G401.6 (cell line): ENCODE measurements at regions not wholly inside any gene's neighbourhood (a gene's known extent, or its start where the extent isn't known, plus 50 kb on each side); places are given as distances from the start of the nearest gene placed in this dataset.

ENCODE experiments used
- FAIRE-seq: peaks from 2 replicates; lab custom pipeline; 2012; peaks lifted over from hg19 to GRCh38; lab: Jason Lieb, UNC

DNA sequence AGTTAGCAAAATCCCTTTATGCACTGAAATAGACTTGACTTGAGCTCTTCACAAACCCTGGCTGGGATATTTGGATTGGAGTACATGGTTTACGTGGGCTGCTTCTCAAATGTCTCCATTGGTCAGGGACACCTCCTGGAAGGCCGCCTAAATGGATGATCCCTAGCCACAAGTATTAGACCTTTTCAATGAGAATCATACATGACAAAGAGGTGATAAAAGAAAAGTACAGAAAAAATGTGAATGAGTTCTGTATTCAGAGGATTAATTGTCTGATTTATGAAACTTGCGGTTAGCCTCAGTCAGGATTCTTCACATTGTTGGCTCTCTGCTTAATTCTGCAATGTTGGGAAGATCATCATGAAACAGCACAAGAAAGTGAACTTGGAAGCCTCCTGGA lies 752.8 kb upstream of the ADAMTS16 start:
- FAIRE-seq: no peak

DNA sequence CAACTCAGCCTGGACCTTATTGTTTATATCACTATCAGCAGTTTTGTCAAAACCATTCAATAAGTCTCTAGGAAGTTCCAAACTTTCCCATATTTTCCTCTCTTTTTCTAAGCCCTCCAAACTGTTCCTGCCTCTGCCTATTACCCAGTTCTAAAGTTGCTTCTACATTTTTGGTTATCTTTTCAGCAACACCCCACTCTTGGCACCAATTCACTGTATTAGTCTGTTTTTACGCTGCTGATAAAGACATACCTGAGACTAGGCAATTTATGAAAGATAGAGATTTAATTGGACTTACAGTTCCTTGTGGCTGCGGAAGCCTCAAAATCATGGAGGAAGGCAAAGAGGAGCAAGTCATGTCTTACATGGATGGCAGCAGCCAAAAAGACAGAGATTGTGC lies 744.4 kb upstream of the ADAMTS16 start:
- no peak for FAIRE-seq

DNA sequence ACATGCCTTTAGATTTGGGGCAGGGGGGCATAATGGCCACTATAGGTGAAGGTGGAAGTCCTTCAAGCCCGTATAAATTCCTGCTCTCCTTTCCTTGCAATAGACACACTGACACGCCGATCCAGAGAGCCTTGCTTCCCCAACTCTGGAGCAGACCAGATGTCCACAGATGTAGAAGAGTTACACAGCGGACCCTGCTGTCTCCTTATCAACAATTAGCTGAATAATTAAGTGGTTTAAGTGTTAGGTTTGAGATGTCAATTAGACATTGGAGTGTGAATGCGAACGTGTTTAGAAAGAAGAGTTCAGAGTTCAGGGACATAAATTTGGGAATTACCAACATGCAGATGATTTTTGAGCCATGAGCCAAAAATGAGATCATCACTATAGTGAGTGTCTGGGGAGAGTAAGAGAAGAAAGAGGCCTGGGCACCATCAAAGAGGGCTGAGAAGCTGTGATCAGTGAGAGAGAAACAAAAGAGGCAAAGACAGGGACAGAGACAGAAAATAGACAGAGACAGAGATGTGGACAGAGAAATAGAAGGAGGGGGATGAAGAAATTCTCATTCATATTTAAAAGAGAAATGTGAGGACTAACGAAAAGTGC lies 734.4 kb upstream of the ADAMTS16 start:
- FAIRE-seq: no peak

DNA sequence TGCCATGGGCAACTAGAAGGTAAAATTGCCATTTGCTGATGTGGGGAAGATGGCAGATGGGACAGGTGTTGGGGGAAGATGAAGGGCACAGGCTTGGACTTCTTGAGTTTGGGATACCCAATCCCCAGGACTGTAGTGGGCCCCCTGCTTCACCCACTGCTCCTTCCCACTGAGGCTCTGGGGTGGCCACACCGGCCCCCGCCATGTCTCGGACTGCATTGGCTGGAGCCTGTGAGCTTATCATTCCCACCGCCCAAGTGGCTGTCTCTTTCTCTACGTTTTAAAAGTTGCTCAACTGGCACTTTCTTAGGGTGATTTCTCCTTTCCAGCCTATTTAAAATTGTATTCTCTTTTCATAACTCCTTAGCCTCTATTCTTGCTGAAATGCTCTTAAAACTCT lies 730.0 kb upstream of the ADAMTS16 start:
- FAIRE-seq: no peak

DNA sequence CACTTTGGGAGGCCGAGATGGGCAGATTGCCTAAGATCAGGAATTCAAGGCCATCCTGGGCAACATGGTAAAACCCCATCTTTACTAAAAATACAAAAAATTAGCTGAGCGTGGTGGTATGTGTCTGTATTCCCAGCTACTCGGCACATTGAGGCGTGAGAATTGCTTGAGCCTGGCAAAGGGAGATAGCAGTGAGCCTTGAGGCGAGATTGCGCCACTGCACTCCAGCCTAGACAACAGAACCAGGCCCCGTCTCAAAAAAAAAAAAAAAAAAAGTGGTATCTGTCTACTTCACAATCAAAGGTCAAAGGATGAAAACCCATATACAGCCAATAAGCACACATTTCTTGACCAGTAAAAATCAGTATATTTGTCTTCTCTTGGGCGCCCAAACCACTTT lies 728.5 kb upstream of the ADAMTS16 start:
- no peak for FAIRE-seq

DNA sequence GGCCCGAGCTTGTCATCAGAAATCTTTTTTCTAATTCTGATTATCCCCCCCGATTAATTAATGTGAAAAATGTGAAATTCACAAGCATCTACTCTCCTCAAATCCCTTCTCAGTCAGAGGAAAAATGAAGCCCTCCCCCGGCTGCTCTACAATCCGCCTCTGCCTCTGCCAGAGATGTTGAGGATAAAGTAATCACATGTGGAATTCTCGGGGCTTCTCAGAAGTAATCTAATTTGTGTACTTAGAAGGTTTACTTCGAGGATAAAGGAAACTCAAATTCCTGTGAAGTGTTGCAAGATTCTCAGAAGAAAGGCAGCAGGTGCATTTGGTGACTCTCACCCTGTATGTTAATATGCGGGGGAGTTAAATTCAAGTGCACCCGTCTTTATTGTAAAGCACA lies 726.1 kb upstream of the ADAMTS16 start:
- no peak for FAIRE-seq

DNA sequence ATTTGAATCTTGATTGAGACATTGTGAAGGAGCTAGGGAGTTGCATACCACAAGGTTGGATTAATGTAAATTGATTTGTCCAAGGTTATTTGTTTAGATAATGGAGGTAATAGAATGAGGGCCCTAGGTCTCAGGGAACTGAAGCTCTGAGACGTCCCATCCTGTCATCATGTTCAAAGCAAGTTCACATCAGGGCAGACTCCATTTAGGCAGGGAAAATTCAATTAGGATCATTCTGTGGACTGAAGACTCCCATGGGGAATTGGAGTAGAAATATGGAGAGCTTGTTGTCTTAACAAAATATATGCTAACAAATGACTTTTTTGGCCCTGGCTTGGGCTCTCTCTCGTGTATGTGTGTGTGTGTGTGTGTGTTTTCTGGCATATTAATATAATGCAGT lies 722.0 kb upstream of the ADAMTS16 start:
- FAIRE-seq: no peak

DNA sequence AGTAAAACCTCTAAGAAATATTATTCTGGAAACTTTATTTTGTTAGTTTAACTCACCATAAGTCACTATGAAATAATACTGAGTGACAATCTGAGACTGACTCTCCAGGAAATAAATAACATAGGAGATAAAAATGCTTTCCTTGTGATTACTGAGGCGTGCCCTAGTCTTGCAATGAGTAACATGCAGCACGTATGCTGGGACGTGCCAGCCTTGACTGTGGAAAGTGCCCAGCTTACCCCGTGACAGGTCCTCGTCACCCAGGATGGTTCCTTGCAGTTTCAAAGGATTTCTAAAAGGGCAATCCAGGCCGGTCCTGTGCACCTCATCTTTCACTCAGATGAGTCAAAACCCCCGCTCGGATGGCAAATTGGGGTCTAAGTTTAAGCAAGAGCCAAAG lies 720.8 kb upstream of the ADAMTS16 start:
- no peak for FAIRE-seq

DNA sequence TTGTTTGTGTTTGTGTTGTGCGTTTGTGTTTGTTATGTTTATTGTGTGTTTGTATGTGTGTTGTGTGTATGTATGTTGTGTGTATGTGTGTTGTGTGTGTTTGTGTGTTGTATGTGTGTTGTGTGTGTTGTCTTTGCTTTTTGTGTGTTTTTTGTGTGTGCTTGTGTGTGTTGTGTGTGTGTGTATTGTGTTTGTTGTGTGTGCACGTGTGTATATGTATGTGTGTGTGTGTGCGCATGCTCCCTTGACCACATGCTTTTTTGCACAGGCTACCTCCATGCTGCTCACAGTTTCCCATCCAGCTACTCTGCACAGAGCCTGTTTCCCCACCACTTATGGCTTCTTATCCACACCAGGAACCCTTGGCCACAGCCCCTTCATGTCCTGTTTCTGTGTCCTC lies 720.0 kb upstream of the ADAMTS16 start:
- FAIRE-seq: no peak

DNA sequence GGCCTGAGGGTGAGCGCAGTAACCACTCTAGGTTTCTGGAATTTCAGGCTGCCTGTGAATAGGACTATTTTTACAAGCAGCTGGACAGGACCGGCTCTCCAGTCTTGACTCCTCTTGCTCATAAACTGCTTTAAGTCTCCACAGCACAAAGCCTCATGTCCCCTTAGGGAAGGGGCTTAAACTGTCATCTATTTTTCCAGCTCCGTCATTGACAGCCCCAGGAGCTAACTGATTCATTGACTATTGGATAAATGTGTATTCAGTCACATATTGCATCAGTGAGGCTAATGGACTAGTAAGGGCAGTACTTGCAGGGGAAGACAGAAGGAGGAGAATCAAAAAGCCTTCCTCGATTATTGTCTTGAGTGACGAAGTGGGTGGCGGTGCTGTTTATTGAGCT lies 719.4 kb upstream of the ADAMTS16 start:
- no peak for FAIRE-seq

DNA sequence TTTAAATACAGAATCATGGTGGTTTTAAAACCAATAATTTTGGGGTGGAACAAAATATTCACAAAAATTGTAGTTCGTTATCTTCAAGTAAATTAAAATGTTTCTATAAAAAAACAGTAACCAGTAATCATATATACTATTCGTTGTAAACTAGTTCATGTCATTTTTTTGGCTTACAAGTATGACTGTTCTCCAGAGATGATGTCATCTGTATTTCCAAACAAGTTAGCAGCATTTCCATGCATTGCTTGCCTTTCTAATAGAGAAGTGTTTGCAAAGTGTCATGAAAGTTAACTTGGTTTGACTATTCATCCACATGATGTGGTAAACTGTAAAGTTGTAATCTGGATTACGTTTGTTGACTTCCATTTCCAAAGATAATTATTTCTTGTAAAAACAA lies 717.9 kb upstream of the ADAMTS16 start:
- no peak for FAIRE-seq

DNA sequence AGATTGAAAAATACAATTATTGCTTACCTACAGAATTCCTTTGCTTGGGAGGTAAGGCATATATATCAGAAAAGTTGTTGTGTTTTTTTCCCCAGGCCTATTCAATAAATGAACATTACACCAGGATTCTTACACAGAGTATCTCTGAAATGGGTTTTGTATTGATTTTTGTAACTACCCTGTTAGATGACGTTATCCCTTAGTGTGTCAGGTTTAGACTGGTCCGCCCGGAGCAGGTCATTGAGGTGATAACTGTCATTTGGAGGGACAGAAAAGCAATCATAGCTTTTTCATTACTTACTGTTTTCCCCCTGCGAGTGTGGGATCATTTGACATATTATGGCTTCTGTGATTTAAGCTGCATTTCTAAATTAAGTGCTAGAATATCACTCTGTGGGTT lies 715.2 kb upstream of the ADAMTS16 start:
- no peak for FAIRE-seq

DNA sequence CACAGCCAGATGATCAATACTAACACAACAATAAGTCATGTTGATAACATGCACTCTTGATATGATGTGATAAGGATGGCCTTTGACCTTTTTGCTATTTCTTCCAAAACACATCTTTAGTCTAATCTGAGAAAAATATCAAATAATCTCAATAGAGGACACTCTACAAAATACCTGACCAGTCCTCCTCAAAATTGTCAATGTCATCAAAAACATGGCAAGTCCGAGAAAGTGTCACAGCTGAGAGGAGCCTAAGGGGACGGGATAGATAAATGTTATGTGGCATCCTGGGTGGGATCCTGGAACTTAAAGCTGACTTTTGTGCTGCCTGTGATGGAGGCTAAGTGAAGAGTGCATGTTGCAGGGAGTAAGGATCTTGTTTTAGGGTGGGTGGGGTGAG lies 699.6 kb upstream of the ADAMTS16 start:
- FAIRE-seq: no peak

DNA sequence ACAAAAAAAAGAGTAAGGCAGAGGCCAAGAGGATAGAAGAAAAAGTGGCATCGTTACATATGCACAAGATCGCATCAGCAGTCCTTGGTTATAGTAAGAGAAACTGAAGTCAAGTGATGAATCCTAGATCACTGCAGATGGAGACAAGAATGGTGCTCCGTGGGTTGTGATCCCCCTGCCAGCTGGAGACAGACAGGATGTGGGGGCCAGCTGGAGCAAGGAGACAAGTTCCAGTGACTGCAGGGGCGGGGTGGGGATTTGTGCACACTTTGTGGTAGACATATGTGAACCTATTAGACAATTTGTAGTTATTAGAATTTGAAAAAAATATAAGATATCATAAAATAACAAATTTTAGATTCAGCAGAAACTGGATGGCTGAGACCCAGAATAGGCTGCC lies 697.9 kb upstream of the ADAMTS16 start:
- FAIRE-seq: no peak

DNA sequence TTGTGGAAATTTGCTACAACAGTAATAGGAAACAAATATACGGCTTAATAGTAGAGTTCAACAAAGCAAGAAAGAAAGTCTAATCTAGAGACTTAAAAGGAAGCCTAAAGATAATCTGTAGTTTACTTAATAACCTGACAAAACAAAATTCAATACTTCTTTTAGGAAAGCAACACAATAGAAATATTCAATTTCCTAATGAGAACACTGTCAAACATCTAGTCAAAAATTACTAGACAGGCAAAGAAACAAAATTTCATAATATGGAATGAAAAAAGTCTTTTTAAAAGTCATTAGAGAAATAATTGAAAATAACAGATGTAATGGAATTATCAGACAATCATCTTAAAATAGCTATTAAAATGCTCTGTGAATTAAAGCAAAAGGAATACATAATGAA lies 692.5 kb upstream of the ADAMTS16 start:
- FAIRE-seq: no peak

DNA sequence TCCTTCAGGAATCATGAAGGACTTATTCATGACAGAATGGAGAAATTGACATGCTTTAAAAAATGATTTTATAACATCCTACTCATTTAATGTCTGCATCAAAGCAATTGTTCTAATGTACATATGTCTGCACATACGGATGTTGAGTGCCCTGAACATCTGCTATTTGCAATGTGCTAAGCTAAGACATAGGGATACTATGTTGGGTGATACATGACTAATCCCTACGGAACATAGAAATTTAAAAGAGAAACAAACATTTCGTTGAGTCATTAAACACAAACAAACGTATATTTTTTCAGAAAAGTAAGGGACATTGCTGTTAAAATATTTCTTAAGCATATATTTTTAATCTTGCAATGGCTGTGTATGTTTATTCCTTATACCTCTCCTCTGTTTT lies 686.5 kb upstream of the ADAMTS16 start:
- no peak for FAIRE-seq

DNA sequence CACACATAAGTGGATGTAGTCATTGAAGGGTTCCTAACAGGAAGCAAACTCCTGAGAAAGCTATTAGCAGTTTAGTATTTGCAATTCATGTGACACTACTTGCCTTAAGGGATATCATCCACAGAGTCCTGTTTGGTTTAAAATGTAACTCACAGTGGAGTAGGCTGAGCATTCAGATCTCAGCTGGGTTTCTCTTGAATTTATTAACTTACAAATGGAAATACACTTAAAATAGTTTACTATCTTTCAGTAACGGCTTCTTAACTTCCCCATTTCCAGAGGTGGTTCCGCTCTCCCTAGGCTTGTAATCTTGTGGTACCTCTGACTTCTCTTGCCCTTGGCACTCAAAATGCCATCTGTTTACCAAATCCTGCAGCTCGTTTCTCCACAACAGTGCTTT lies 660.7 kb upstream of the ADAMTS16 start:
- FAIRE-seq: no peak

DNA sequence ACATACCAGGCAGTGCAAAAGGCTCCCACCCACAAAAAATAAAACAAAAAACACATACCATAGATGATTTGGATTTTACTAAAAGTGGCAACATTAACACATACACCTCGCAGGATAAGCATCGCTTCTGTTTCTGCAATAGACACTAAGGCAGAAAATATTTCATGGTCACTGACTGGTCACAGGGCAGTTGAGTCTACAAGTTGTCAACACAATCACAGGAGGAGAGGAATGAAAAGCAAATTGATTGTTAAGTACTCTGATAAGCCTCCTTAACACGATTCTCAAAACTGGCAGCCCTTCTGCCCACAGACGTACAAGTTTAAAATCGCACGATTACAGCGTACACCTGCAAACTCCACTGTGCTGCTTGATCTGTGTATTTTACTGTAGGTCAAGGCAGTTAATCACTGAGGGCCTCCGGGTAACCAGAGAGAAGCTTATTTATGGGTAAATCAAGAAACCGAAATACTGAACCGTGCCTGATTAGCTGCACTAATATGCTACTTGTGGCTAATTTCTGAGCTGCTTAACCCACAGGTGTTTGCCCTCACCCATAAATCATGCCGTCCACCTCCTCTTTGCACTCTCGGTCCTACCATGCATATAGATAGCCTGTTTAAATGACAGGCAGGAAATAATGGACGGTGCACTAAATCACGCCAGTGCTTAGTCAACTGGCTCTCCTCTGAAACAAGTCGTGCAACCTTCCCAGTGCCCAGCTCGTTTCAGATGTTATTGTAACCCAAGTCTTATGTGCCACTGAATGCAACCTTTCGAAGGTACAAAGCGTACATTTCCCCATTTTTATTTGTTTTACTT lies 659.4 kb upstream of the ADAMTS16 start:
- no peak for FAIRE-seq

DNA sequence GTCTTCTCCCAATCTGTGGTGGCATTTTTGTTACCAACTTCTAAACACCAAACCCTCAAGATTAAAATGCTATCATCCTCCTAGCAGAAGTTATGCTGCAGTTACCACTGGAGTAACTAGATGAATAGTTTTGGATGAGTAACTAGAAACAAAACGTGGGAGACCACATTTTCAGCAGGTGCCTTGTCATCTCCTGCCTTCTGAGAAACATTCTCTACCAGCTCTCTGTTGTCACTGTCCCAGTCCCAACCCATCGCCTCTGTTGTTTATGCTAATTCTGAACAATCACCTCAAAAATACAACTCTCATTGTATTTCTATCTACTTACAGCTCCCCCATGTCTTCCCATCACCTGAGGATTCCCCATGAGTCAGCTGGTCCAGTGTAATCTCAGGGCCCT lies 652.5 kb upstream of the ADAMTS16 start:
- FAIRE-seq: no peak

DNA sequence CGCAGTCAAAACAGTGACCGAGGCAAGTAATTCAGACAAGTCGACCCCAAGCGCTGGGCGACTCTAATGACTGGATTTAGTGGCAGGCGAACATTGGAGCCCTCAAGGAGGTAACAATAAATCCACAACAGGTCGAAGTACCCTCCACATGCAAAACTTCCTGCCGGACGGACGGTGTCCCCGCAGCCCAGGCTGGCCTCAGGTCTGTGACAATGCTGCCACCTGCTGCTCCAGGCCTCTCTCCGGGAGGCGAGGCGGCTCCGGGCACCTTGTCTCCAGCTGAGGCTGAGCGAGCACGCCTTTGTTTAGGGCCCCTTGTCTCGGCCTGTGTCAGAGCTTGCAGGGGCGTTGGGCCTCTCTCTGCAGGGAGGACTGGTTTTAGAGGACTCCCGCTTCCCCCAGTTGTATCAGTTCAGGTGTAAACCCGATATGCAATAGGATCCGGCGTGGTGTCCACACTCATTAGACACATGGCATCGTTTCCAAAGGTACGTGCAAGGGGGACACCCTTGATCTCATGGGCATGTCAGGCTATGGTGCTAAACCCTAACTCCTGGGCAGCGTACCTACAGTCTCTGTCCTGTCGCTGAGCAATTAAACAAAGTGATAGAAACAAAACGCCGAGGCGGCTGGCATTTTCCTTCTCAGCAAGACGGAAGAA lies 628.0 kb upstream of the ADAMTS16 start:
- no peak for FAIRE-seq

DNA sequence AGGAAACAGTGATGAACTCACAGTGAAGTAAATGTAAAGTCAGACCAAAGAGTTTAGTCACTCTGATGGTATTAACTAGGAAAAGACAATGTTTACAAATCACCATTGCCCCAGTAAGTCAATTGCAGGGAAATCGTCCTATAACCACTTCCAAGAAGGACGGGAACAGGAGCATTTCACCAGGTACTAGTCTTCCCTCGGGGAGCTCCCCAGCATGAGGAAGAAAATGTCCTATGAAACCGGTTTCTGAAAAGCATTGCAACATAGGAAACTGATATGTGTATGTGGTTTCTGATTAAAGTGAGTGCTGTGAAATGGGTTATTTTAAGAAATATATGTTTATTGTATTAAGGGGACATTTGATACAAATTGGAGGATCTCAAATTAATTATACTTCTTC lies 626.7 kb upstream of the ADAMTS16 start:
- FAIRE-seq: no peak

DNA sequence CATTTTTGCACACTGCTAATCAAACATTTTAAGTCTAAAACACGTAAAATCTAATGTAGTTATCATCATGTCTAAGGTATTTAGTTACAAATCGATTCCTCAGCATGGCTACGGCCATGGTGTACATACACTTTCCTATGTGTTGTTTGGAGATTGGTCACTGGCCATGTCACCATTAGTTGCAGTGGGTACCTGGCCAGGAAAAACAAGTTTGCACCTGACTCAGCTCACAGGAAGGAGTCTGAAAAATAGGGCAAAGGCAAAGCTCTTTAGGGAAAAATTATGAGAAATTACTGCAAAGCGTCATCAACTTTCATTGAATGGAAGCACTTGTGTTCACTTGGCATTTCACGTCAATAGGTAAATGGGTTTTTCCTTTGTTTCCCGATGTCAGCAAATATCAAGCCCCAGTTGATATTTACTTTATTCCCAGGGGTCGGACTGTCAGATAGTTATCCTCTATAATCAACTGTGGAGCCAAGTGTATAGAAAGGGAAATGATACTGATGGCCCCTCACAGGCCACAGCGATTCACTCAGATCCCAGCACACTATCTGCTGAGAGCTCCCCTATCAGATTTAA lies 626.0 kb upstream of the ADAMTS16 start:
- no peak for FAIRE-seq

DNA sequence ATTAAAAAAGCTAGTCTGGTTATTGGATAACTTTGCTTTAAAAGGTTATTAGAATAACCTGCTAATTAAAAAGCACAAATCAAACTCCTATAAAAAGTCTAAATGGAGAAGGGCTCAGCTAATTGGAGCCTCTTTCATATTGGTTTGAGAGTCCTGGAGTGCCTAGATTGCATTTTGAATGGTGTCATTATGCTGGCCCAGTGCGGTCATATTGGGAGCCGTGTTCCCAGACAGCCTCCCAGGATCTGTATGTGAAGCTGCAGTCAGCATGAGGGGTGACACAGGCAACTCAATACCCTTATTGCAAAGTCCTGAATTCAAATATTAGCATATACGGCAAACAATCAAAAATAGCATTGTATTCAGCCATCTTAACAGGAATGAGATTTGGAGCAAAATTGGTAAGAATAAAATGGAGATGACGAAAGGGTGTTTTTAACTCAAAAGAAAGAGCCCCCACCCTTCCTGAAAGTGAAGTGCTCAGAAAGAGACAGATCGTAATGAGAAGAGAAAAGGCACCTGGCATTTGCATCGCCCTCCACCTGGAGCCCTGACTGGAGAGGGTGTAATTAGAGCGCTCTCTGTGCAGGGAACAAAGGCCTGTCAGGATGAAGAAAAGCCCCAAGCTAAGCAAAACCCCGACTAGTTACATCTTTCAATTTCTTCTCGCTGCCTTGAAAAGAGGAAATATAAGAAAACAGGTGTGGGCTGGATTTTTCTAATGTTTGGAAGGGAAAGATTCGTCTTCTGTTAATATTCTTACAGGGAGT lies 621.0 kb upstream of the ADAMTS16 start:
- FAIRE-seq: no peak
